ENCODE measurements at regions not wholly inside any gene's neighbourhood (a gene's known extent, or its start where the extent isn't known, plus 50 kb on each side); places are given as distances from the start of the nearest gene placed in this dataset.

DNA sequence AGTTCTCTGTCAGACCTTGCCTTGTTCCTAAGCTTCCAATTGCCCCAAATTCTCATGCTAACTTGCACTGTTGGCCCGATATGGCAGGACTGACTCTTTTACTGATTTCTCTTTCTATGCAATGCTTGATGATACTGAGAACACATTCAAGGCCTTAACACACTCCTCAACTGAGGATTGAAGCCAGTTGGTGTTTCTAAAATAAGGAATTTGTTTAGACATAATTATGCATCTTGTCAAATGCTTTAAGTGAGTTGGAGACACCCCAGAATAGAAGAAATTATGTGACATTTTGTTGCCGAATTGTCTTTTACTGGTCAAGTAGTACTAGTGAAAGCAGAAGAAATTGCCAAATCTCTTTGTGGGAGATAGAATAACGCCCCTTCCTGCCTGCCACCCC, 60.0 kb upstream of the THSD7B start:
- DNase-seq (no peak), ATAC-seq (ENCODE audit: poor library complexity) (no peak)
- Histone ChIP-seq H3K27me3 (ENCODE audit: control insufficient read depth in 1 of 2, insufficient read depth in 2 of 2, low read length in 2 of 2) (no peaks in the 10 kb centered on the region), H3K36me3 (ENCODE audit: insufficient read depth, low read length) (no peaks in the 10 kb centered on the region), H3K4me1 (ENCODE audit: insufficient read depth, low read length) (no peaks in the 10 kb centered on the region), H3K4me3 (ENCODE audit: low read length) (no peak overlapping the region), H3K9me3 (ENCODE audit: control insufficient read depth in 1 of 2, insufficient read depth in 1 of 2, low read length in 2 of 2) (no peaks in the 10 kb centered on the region), H3K27ac (ENCODE audit: low read depth in 1 of 2, low read length in 2 of 2) (no peak overlapping the region)
- Mint-ChIP-seq H3K36me3 (ENCODE audit: low read depth) (no peaks in the 10 kb centered on the region), H3K4me3 (no peak overlapping the region), H3K27me3 (no peaks in the 10 kb centered on the region), H3K4me1 (ENCODE audit: low read depth) (no peaks in the 10 kb centered on the region), H3K27ac (no peak overlapping the region), H3K9me3 (peaks cover 7% of the 10 kb centered on the region)
- ChIA-PET CTCF (no interaction called here), POLR2A (no interaction called here)
- intact Hi-C loops (cut with DNase I, micrococcal nuclease): no loop called here
- TF ChIP-seq, protein P1, sequence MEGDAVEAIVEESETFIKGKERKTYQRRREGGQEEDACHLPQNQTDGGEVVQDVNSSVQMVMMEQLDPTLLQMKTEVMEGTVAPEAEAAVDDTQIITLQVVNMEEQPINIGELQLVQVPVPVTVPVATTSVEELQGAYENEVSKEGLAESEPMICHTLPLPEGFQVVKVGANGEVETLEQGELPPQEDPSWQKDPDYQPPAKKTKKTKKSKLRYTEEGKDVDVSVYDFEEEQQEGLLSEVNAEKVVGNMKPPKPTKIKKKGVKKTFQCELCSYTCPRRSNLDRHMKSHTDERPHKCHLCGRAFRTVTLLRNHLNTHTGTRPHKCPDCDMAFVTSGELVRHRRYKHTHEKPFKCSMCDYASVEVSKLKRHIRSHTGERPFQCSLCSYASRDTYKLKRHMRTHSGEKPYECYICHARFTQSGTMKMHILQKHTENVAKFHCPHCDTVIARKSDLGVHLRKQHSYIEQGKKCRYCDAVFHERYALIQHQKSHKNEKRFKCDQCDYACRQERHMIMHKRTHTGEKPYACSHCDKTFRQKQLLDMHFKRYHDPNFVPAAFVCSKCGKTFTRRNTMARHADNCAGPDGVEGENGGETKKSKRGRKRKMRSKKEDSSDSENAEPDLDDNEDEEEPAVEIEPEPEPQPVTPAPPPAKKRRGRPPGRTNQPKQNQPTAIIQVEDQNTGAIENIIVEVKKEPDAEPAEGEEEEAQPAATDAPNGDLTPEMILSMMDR (IDR thresholded peaks at IDR 0.05): no peak

DNA sequence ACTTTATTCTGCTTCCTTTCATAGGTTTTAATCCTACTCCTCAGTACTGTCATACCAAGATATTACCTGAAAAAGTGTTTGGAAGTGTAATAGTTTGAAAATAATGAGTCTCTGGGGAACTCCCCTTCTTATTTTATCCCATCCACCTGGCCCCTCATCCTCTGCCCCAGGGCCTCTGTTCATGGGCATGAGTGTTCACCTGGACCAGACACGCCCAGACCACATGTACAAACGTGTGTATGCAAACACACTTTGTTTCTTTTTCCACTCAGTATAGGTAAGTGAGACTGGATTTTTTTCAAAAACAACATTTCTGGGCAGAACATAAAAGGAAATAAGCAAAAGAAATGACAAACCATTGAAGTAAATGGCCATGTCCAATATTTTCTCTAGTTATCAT, 62.1 kb upstream of the THSD7B start:
- Histone ChIP-seq H3K27me3 (ENCODE audit: control insufficient read depth in 1 of 2, insufficient read depth in 2 of 2, low read length in 2 of 2) (no peaks in the 10 kb centered on the region), H3K4me3 (ENCODE audit: low read length) (no peak overlapping the region), H3K36me3 (ENCODE audit: insufficient read depth, low read length) (no peaks in the 10 kb centered on the region), H3K9me3 (ENCODE audit: control insufficient read depth in 1 of 2, insufficient read depth in 1 of 2, low read length in 2 of 2) (no peaks in the 10 kb centered on the region), H3K27ac (ENCODE audit: low read depth in 1 of 2, low read length in 2 of 2) (no peak overlapping the region), H3K4me1 (ENCODE audit: insufficient read depth, low read length) (no peaks in the 10 kb centered on the region)
- no peak overlapping the region for H3K27ac Mint-ChIP-seq
- TF ChIP-seq, protein P1 (IDR thresholded peaks at IDR 0.05): no peak
- CTCF ChIA-PET: no interaction called here
- DNase-seq: no peak
- intact Hi-C loops (cut with DNase I, micrococcal nuclease): no loop called here
- peaks cover 7% of the 10 kb centered on the region for H3K9me3 Mint-ChIP-seq
- no peak for ATAC-seq (ENCODE audit: poor library complexity)
- no peaks in the 10 kb centered on the region for H3K27me3 Mint-ChIP-seq
- no peaks in the 10 kb centered on the region for H3K4me1 Mint-ChIP-seq (ENCODE audit: low read depth)
- no peak overlapping the region for H3K4me3 Mint-ChIP-seq
- no peaks in the 10 kb centered on the region for H3K36me3 Mint-ChIP-seq (ENCODE audit: low read depth)
- POLR2A ChIA-PET: no interaction called here

DNA sequence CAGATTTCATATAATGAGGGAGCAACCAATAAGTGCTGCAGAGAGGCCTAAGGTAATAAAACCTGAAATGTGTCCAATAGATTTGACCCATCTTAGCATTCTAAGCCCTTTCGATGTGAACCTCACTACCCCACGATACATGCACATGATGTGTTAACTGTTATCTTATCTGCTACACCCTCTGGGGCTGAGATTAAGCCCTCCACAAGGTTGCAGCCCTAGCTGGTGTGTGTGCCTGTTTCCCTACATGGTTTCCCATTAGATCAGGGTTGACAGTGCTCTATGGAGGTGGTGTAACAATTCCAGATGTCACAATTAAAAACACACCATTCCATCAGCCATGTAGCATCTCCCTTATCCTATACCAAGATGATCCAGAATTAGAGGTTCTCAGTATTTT, 68.9 kb upstream of the THSD7B start:
- ChIA-PET CTCF (no interaction called here), POLR2A (interaction anchor here (0.8 kb wide), 1 partner anchor 782 kb away, joined by 3 read pairs; no protein-coding TSS in a partner anchor)
- Histone ChIP-seq H3K4me1 (ENCODE audit: insufficient read depth, low read length) (no peaks in the 10 kb centered on the region), H3K27ac (ENCODE audit: low read depth in 1 of 2, low read length in 2 of 2) (no peak overlapping the region), H3K27me3 (ENCODE audit: control insufficient read depth in 1 of 2, insufficient read depth in 2 of 2, low read length in 2 of 2) (no peaks in the 10 kb centered on the region), H3K4me3 (ENCODE audit: low read length) (no peak overlapping the region), H3K9me3 (ENCODE audit: control insufficient read depth in 1 of 2, insufficient read depth in 1 of 2, low read length in 2 of 2) (no peaks in the 10 kb centered on the region), H3K36me3 (ENCODE audit: insufficient read depth, low read length) (no peaks in the 10 kb centered on the region)
- TF ChIP-seq, protein P1 (IDR thresholded peaks at IDR 0.05): no peak
- ATAC-seq (ENCODE audit: poor library complexity) (no peak), DNase-seq (no peak)
- Mint-ChIP-seq H3K9me3 (no peaks in the 10 kb centered on the region), H3K27me3 (no peaks in the 10 kb centered on the region), H3K36me3 (ENCODE audit: low read depth) (no peaks in the 10 kb centered on the region), H3K4me3 (no peak overlapping the region), H3K27ac (no peak overlapping the region), H3K4me1 (ENCODE audit: low read depth) (no peaks in the 10 kb centered on the region)
- intact Hi-C loops (cut with DNase I, micrococcal nuclease): no loop called here
